Colonic mucosa (tissue), 4 donors: ENCODE measurements at regions not wholly inside any gene's neighbourhood (a gene's known extent, or its start where the extent isn't known, plus 50 kb on each side); places are given as distances from the start of the nearest gene placed in this dataset.

Experiments
- DNase-seq: peaks from one replicate; pipeline ENCODE4 v3.0.0-alpha.2; 2020
- H3K27ac ChIP-seq: fragments of 200-600 bp; one replicate; pipeline ENCODE4 v1.8.0; 2021
- H3K27me3 ChIP-seq: fragments of 200-600 bp; one replicate; pipeline ENCODE4 v1.8.0; 2021
- H3K36me3 ChIP-seq: fragments of 200-600 bp; one replicate; pipeline ENCODE4 v1.8.0; 2021
- H3K4me1 ChIP-seq: fragments of 200-600 bp; one replicate; pipeline ENCODE4 v1.8.0; 2021; ENCODE audit warnings: mild to moderate bottlenecking
- H3K4me3 ChIP-seq: fragments of 200-600 bp; one replicate; pipeline ENCODE4 v1.8.0; 2021
- H3K9ac ChIP-seq, 2 donors: one replicate each; pipeline ENCODE4 v1.7.0; 2013; ENCODE audit warnings: control low read depth in 2 of 2, low read depth in 2 of 2, low read length in 2 of 2
- H3K9me3 ChIP-seq: fragments of 200-600 bp; one replicate; pipeline ENCODE4 v1.8.0; 2021
- intact Hi-C: fragments of 100-400 bp; cut with DNase I; formaldehyde crosslinking; loops from one replicate; pipeline ENCODE4 v1.14.1; 2022
- TF ChIP-seq, protein P1 (sequence below): fragments of 200-600 bp; IDR thresholded peaks from one replicate; pipeline ENCODE4 v1.8.0; 2022; ENCODE audit warnings: antibody characterized with exemption, mild to moderate bottlenecking
- donor health status: healthy.
- donor health status: DM: no; HTN: no; CAD: no.
- donor health status: DM: no; HTN: no; CAD: no.

DNA sequence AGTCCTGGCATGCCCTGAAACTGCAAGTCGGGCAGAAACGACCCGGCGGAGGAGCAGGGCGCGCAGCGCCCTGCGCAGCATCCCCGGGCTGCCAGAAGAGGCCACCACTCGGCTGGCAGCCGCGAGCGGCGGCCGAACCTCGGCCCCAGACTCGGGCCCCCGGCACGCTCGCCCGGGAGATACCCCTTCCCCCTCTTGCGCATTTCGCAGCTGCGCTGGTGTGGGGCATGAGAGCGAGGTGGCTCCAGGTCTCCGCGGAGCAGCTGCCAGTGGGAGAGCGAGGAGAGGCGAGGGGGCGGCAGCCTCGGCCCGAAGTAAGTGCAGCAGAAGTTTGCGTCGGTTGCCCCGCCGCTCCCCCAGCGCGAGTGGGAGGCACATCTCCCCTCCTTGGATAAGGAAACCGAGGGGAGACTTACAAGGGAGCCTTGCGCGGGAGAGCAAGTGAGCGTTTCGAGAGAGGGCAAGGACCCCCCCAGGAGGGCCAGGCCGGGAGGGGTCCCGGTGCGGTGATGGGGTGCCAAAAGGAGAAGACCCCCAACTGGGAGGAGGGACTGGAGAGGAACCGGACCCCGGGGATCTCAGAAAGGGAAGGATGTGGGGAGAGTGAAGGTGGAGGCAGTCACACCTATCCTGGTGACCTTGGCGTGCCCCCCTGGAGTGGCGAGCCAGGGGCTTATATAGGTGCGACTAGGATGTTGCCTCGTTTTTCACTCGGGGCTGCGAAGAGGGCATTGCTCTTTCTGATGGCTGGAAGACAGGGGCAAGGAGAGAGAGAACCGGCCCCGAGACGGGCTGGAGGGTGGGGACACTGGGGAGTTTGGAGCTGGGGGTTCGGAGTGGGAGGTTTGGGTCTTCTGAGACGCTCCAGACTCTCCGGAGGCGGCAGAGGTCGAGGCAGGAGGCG, 256.3 kb downstream of the OTUD1 start:
- Histone ChIP-seq H3K4me3 (no peak overlapping the region), H3K4me1 (no peaks in the 10 kb centered on the region), H3K27me3 (peaks cover 22% of the 10 kb centered on the region), H3K9me3 (no peaks in the 10 kb centered on the region), H3K9ac (no peak overlapping the region), H3K36me3 (no peaks in the 10 kb centered on the region), H3K27ac (no peak overlapping the region)
- TF ChIP-seq, protein P1, sequence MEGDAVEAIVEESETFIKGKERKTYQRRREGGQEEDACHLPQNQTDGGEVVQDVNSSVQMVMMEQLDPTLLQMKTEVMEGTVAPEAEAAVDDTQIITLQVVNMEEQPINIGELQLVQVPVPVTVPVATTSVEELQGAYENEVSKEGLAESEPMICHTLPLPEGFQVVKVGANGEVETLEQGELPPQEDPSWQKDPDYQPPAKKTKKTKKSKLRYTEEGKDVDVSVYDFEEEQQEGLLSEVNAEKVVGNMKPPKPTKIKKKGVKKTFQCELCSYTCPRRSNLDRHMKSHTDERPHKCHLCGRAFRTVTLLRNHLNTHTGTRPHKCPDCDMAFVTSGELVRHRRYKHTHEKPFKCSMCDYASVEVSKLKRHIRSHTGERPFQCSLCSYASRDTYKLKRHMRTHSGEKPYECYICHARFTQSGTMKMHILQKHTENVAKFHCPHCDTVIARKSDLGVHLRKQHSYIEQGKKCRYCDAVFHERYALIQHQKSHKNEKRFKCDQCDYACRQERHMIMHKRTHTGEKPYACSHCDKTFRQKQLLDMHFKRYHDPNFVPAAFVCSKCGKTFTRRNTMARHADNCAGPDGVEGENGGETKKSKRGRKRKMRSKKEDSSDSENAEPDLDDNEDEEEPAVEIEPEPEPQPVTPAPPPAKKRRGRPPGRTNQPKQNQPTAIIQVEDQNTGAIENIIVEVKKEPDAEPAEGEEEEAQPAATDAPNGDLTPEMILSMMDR, result no peak
- intact Hi-C loops, result no loop called here
- DNase-seq, result no peak

DNA sequence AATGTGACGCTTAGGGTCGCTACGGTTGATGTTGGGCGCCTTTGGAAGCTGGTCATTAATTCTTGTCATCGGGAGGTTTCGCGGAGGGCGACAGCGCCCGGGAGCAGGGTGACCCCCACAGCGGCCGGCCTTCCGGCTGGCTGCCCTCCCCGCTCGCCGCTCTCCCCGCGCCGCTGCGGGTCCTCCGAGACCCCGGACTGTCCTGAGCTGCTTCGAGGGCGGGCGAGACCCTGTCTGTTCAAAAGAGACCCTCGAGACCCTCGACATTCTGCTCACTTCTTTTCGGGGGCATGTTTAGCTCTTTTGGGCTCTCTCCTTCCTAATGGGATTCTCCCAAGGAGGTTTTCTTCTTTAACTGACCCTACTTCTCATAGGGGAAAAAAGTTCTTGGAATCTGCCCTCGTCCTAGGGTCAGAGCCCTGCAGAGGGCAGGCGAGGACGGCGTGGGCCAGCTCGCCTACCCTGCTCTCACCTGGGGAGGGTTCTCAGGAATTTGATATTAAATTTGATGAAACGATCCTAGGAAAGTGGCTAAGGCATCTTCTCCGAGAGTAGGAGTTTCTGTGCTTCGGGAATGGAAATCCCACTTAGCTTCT, 257.0 kb downstream of the OTUD1 start:
- Histone ChIP-seq H3K27ac (no peak overlapping the region), H3K36me3 (no peaks in the 10 kb centered on the region), H3K4me1 (no peaks in the 10 kb centered on the region), H3K4me3 (no peak overlapping the region), H3K9ac (no peak overlapping the region), H3K9me3 (no peaks in the 10 kb centered on the region), H3K27me3 (peaks cover 22% of the 10 kb centered on the region)
- TF ChIP-seq, protein P1, result no peak
- no peak for DNase-seq
- intact Hi-C loops, result no loop called here

DNA sequence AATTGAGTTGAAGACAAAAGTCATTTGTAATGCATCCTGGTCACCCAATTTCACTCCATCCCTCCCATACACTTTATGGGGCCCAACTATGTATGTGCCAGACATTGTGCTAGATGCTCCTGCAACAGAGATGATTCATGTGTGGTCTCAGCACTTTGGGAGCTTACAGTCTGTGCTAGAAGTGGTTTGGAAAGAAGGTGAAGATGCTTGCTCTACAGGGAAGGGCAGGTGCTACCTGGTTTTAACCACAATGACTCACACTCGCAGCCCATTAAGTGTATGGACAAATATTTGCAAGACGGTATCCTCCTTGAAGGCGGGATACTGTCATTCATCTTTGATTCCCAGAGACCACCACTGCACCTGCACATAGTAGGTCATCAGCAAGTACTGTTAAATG, 257.6 kb downstream of the OTUD1 start:
- no peak overlapping the region for H3K9ac ChIP-seq
- H3K27me3 ChIP-seq, result peaks cover 22% of the 10 kb centered on the region
- intact Hi-C loops, result no loop called here

DNA sequence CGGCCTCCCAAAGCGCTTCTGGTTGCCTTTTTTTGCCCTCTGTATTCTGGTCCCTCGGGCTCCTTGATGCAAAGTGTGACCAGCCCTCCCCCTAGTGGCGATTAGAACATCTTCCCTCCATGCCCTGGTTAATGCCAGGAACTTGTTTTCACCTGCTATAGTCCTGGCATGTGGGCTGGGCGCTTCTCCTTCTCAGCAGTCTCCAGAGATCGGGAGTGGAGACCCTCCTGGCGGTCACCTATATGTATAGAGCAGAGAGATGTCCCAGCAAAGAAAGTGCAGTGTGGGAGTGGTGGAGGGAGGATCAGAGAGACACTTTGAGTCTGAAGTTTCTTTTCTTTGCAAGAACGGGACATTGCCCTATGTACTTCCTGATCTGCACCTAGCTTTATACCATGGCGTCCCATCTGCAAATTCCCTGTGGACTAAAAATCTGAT, 264.1 kb downstream of the OTUD1 start:
- Histone ChIP-seq H3K9ac (no peak overlapping the region), H3K4me1 (no peaks in the 10 kb centered on the region), H3K27ac (no peak overlapping the region), H3K27me3 (no peaks in the 10 kb centered on the region), H3K36me3 (no peaks in the 10 kb centered on the region), H3K9me3 (no peaks in the 10 kb centered on the region), H3K4me3 (no peak overlapping the region)
- intact Hi-C loops, result loop anchor here (2.0 kb wide), 1 partner anchor 388 kb away; no protein-coding TSS in a partner anchor
- peak; percentile 46 for DNase-seq
- TF ChIP-seq, protein P1, result peak; percentile 67

More for the DNA sequence above, 257.6 kb downstream of the OTUD1 start:
- Histone ChIP-seq H3K27ac (no peak overlapping the region), H3K36me3 (no peaks in the 10 kb centered on the region), H3K9me3 (no peaks in the 10 kb centered on the region), H3K4me3 (no peak overlapping the region), H3K4me1 (no peaks in the 10 kb centered on the region)
- DNase-seq, result no peak
- TF ChIP-seq, protein P1, result no peak

DNA sequence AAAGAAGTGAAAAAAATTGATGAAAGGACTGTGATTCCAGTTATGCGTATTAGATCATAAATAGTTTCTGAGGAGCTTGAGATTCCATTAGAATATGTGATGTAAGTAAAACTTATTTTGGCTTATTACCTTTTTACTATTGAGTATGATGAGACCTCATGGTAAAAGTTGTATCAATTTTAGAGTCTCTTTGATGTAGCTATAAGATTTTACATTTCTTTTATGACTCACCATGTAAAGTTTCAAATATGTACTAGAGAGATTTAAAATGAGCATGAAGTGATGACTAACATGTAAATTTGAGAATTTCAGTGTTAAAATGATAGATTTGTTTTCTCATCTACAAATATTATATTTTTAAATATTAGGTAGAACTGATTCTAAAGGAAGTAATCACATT, 276.5 kb downstream of the OTUD1 start:
- Histone ChIP-seq H3K9ac (no peak overlapping the region), H3K4me1 (no peaks in the 10 kb centered on the region), H3K27ac (no peak overlapping the region), H3K27me3 (no peaks in the 10 kb centered on the region), H3K4me3 (no peak overlapping the region), H3K36me3 (no peaks in the 10 kb centered on the region), H3K9me3 (no peaks in the 10 kb centered on the region)
- no peak for DNase-seq
- intact Hi-C loops, result no loop called here
- TF ChIP-seq, protein P1, result no peak
